HG03460 (cell line): ENCODE measurements at regions not wholly inside any gene's neighbourhood (a gene's known extent, or its start where the extent isn't known, plus 50 kb on each side); places are given as distances from the start of the nearest gene placed in this dataset.

Source experiments
- ATAC-seq: cut with Tn5 transposase; IDR thresholded peaks from one replicate; pipeline ENCODE4 v1.9.1; 2021; ENCODE audit not compliant: unreplicated experiment

DNA sequence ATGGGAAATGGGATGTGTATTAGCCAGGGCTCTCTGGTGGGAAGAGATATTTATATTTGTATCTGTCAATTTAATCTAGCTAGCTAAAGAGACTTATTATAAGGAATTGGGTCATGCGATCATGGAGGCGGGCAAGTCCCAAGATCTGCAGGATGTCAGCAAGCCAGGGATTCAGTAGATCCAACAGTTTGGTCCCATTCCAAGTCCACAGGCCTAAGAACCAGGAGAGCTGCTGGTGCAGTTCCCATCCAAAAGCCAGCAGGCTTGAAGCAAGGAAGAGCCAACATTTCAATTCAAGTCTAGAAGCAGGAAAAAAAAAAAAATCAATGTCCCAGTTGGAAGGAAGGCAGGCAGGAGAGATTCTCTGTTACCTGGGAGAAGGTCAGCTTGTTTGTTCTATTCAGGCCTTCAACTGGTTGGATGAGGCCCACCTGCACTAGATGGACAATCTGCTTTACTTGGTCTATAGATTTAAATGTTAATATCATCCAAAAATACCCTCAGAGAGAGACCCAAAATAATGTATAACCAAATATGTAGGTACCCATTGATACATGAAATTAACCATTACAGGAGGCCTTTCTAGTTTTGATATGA, 60.7 kb upstream of the BCAT1 start:
- no peak for ATAC-seq

DNA sequence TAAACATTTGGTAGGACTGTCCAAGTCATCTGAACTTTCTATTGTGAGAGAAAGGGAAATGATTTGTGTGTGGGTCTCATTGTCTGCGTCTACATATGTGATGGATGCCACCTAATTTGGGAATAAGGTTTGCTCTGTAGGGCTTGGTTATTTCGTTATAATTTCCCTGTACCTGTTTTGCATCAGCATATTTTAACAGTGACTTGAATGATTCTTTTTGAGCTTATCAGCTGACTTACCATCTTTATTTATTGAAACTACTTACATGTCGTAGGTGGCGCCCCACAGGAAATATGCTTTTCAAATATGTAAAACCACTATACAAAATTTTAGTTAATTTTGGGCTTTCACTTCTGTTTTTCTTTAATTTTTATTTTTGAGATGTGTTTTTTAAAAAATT, 56.5 kb upstream of the BCAT1 start:
- peak; percentile 54 for ATAC-seq

DNA sequence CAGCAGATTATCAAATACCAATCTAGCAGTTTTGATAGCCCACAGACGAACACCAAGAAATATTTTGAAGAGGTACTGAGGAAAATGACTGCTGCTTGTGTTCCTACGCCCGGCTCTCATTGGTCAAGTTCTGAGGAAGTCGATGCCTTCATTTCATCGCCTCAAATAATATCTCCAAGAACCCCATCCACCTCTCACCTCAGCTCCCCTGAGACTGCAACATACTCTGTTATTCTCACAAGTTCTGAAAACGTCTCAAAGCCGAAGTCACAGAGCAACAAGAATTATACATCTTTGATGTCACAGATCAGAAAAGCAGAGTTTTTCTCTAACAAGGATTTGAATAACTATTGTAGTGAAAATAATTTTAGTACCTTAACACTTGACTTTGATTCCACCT, 55.5 kb upstream of the BCAT1 start:
- ATAC-seq, result no peak

GRCh38 chr12:25001311-25001710, 52.4 kb upstream of the BCAT1 start:
- ATAC-seq, result no peak
